Small intestine (tissue), 7 donors: ENCODE measurements at regions not wholly inside any gene's neighbourhood (a gene's known extent, or its start where the extent isn't known, plus 50 kb on each side); places are given as distances from the start of the nearest gene placed in this dataset.

ENCODE experiments used
- DNase-seq, 2 donors: peaks; one replicate each; pipeline versions ENCODE4 v3.0.0 to v3.0.0-alpha.2; 2013
- FAIRE-seq: peaks from 2 replicates; lab custom pipeline; 2012; peaks lifted over from hg19 to GRCh38; lab: Jason Lieb, UNC
- H3K27ac ChIP-seq, 3 donors: one replicate each; pipeline ENCODE4 v1.5.1; 2013; ENCODE audit warnings: low read length in 2 of 3, mild to moderate bottlenecking in 2 of 3, control low read depth in 1 of 3, inconsistent platforms in 1 of 3, low read depth in 1 of 3, moderate library complexity in 1 of 3
- H3K27me3 ChIP-seq, 3 donors: one replicate each; pipeline ENCODE4 v1.6.1; 2013; ENCODE audit warnings: low read length in 3 of 3, inconsistent platforms in 1 of 3; ENCODE audit not compliant: control insufficient read depth in 3 of 3, insufficient read depth in 3 of 3
- H3K36me3 ChIP-seq, 3 donors: one replicate each; pipeline ENCODE4 v1.6.1; 2013; ENCODE audit warnings: low read length in 3 of 3, inconsistent platforms in 1 of 3, low read depth in 1 of 3, mild to moderate bottlenecking in 1 of 3, moderate library complexity in 1 of 3; ENCODE audit not compliant: control insufficient read depth in 3 of 3, insufficient read depth in 2 of 3
- H3K4me1 ChIP-seq, 3 donors: one replicate each; pipeline ENCODE4 v1.6.1; 2013; ENCODE audit warnings: low read length in 2 of 3, inconsistent platforms in 1 of 3, low read depth in 1 of 3, mild to moderate bottlenecking in 1 of 3, moderate library complexity in 1 of 3; ENCODE audit not compliant: control insufficient read depth in 3 of 3, insufficient read depth in 2 of 3
- H3K4me3 ChIP-seq, 3 donors: one replicate each; pipeline ENCODE4 v1.5.1; 2013; ENCODE audit warnings: low read length in 3 of 3, control low read depth in 1 of 3, inconsistent platforms in 1 of 3, low read depth in 1 of 3, mild to moderate bottlenecking in 1 of 3, moderate library complexity in 1 of 3
- H3K9me3 ChIP-seq, 2 donors: one replicate each; pipeline ENCODE4 v1.6.1; 2013; ENCODE audit warnings: low read depth in 1 of 2, low read length in 1 of 2; ENCODE audit not compliant: control insufficient read depth in 2 of 2, insufficient read depth in 1 of 2
- WGBS, 3 donors: extraction: QIAGEN DNeasy Blood & Tissue Kit; methylation state at CpG; one replicate each; pipeline ENCODE4 v1.1.7; 2013; 5-methylcytosine and 5-hydroxymethylcytosine counted together
- donor health status: healthy with polysubstance abuse.
- donor health status: control.
- donor health status: control.
- donor health status: Bipolar disorder and iron deficiency.
- donor health status: healthy.

GRCh38 chr4:178070163-178070562 is 627.9 kb upstream of the AGA start:
- WGBS, 3 donors: 7 to 63% (median 35%) methylated on average over 1 of the region's 1 CpG
- H3K4me1 ChIP-seq: peaks cover 0 to 8% (median 0%) of the 10 kb centered on the region in 3 donors
- no peaks in the 10 kb centered on the region for H3K27me3 ChIP-seq
- H3K36me3 ChIP-seq: no peaks in the 10 kb centered on the region
- H3K27ac ChIP-seq: no peak overlapping the region
- DNase-seq: peak in 1 of 2 donors; percentile 36
- no peak overlapping the region for H3K4me3 ChIP-seq
- FAIRE-seq: no peak
- peaks cover 0 to 3% of the 10 kb centered on the region in 2 donors for H3K9me3 ChIP-seq

DNA sequence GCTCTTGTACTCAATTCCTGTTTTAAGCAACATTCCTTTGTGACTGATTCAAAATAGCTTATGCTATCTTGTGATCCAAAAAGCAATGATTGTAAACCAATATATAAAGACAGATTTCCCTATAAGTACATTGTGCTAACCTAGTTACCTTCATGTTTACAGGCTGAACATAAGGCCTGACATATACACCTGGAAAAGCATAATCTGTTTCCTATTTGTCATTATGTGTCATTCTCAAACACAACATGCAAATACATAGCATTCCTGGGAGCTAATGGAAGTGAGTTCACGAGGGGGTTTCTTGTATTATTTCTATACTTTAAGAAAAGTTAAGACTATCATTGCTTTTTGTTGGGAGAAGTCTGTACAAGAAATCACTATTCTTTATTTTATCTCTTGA is 638.1 kb upstream of the AGA start:
- H3K4me1 ChIP-seq: no peaks in the 10 kb centered on the region
- no peaks in the 10 kb centered on the region for H3K27me3 ChIP-seq
- no peak overlapping the region for H3K27ac ChIP-seq
- 75 to 85% (median 79%) methylated on average over 1 of the region's 1 CpG for WGBS, 3 donors
- DNase-seq: no peak
- no peaks in the 10 kb centered on the region for H3K9me3 ChIP-seq
- H3K4me3 ChIP-seq: no peak overlapping the region
- no peak for FAIRE-seq
- no peaks in the 10 kb centered on the region for H3K36me3 ChIP-seq

- H3K4me1 ChIP-seq: no peaks in the 10 kb centered on the region
- 74 to 76% (median 75%) methylated on average over 2 of the region's 2 CpGs for WGBS, 3 donors
These were observed 638.9 kb upstream of the AGA start for GRCh38 chr4:178081176-178081575.

DNA sequence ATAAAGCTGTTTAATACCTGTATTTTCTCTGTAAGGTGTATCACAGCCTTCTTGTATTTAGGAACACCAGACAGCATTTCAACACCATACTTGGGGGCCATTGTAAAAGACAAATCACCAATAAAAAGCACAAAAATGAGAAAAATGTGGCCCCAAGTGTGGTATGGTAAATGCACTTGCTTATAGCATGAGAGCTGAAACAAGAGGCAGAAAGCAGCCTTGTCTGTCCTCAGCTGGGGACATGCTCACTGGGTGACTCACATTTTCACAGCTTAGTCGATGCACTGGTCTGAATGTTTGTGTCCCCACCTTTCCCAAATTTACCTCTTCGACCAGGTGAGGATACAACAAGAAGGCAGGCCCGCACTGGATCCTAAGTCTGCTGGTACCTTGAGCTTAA is 639.7 kb upstream of the AGA start:
- FAIRE-seq (no peak), DNase-seq (no peak)
- no peak overlapping the region for H3K4me3 ChIP-seq
- no peaks in the 10 kb centered on the region for H3K4me1 ChIP-seq
- H3K27me3 ChIP-seq: no peaks in the 10 kb centered on the region
- 73 to 82% (median 80%) methylated on average over 3 of the region's 3 CpGs for WGBS, 3 donors
- H3K9me3 ChIP-seq: no peaks in the 10 kb centered on the region
- H3K36me3 ChIP-seq: no peaks in the 10 kb centered on the region
- H3K27ac ChIP-seq: no peak overlapping the region

More at GRCh38 chr4:178081176-178081575, 638.9 kb upstream of the AGA start:
- Histone ChIP-seq H3K27ac (no peak overlapping the region), H3K9me3 (no peaks in the 10 kb centered on the region), H3K36me3 (no peaks in the 10 kb centered on the region), H3K27me3 (no peaks in the 10 kb centered on the region), H3K4me3 (no peak overlapping the region)
- DNase-seq (no peak), FAIRE-seq (no peak)

- H3K9me3 ChIP-seq: no peaks in the 10 kb centered on the region
- no peak overlapping the region for H3K4me3 ChIP-seq
- FAIRE-seq (no peak), DNase-seq (no peak)
- no peak overlapping the region for H3K27ac ChIP-seq
- H3K36me3 ChIP-seq: no peaks in the 10 kb centered on the region
- H3K27me3 ChIP-seq: no peaks in the 10 kb centered on the region
- WGBS, 3 donors: 78 to 93% (median 92%) methylated on average over 1 of the region's 1 CpG
- H3K4me1 ChIP-seq: no peaks in the 10 kb centered on the region
These were observed 640.7 kb upstream of the AGA start for GRCh38 chr4:178082906-178083305.

- H3K27me3 ChIP-seq: no peaks in the 10 kb centered on the region
- H3K4me3 ChIP-seq: no peak overlapping the region
- H3K4me1 ChIP-seq: no peaks in the 10 kb centered on the region
- H3K27ac ChIP-seq: no peak overlapping the region
- DNase-seq: no peak
- 93 to 98% (median 96%) methylated on average over 5 of the region's 5 CpGs for WGBS, 3 donors
- no peaks in the 10 kb centered on the region for H3K9me3 ChIP-seq
- no peaks in the 10 kb centered on the region for H3K36me3 ChIP-seq
- FAIRE-seq: no peak
These were observed 641.7 kb upstream of the AGA start for GRCh38 chr4:178083968-178084367.

GRCh38 chr4:178086320-178086719 is 644.1 kb upstream of the AGA start:
- 17 to 19% (median 18%) methylated on average over 2 of the region's 2 CpGs for WGBS, 3 donors
- Histone ChIP-seq H3K36me3 (no peaks in the 10 kb centered on the region), H3K9me3 (peaks cover 0 to 5% of the 10 kb centered on the region in 2 donors), H3K4me1 (no peaks in the 10 kb centered on the region), H3K27ac (no peak overlapping the region), H3K27me3 (no peaks in the 10 kb centered on the region), H3K4me3 (no peak overlapping the region)
- FAIRE-seq (no peak), DNase-seq (peak; percentile 3 to 59)

DNA sequence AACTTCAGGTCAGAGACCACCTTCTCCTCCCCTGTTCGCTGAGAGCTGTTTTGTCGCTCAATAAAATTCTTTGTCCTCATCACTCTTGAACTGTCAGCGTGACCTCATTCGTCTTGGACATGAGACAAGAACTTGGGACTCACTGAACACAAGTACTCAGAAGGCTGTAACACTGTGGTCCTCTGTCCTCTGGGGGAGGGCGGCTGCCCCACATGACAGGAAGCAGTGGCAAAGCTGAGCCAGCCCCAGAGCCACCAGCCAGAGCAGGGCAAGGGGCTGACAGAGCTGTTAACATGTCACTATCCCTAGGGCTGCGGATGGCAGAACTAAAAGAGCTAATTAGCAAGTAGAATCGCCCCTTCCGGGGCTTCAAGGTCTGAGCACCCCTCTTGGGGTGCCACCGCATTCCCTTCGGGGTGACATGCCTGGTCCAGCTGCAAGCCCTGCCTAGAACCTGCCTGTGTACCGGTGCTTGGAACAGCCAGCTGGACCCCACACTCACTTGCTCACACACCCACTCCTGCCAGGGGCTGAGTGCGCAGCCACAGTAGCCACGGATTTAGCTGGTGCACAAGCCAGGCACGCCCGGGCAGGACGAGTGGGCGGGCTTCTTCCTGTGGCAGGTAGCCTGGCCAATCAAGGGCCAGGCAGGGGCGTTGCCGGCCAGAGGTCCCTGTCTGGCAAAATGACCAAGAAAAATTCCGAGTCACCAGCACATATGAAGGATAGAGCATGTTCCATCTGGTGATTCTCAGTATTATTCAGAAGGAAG is 648.6 kb upstream of the AGA start:
- 85 to 92% (median 91%) methylated on average over 20 of the region's 20 CpGs for WGBS, 3 donors
- Histone ChIP-seq H3K9me3 (peaks cover 0 to 5% of the 10 kb centered on the region in 2 donors), H3K4me1 (no peaks in the 10 kb centered on the region), H3K27me3 (no peaks in the 10 kb centered on the region), H3K4me3 (no peak overlapping the region), H3K36me3 (no peaks in the 10 kb centered on the region), H3K27ac (no peak overlapping the region)
- DNase-seq: no peak
- no peak for FAIRE-seq

GRCh38 chr4:178102139-178102538 is 659.9 kb upstream of the AGA start:
- DNase-seq (no peak), FAIRE-seq (no peak)
- no peaks in the 10 kb centered on the region for H3K27me3 ChIP-seq
- no peak overlapping the region for H3K4me3 ChIP-seq
- H3K9me3 ChIP-seq: no peaks in the 10 kb centered on the region
- no peak overlapping the region for H3K27ac ChIP-seq
- H3K36me3 ChIP-seq: no peaks in the 10 kb centered on the region
- no peaks in the 10 kb centered on the region for H3K4me1 ChIP-seq
- WGBS, 3 donors: 71 to 74% (median 73%) methylated on average over 5 of the region's 5 CpGs
